GM19324 (cell line): ENCODE measurements at regions not wholly inside any gene's neighbourhood (a gene's known extent, or its start where the extent isn't known, plus 50 kb on each side); places are given as distances from the start of the nearest gene placed in this dataset.
"Not testable (repeated sequence)": the region's sequence is repeated elsewhere in the genome, so short reads cannot be mapped to it uniquely, and the experiment has no call there.

Experiments
- ATAC-seq: cut with Tn5 transposase; IDR thresholded peaks from one replicate; pipeline ENCODE4 v1.9.1; 2021; ENCODE audit warnings: mild to moderate bottlenecking, moderate library complexity; ENCODE audit not compliant: unreplicated experiment, low FRiP score

DNA sequence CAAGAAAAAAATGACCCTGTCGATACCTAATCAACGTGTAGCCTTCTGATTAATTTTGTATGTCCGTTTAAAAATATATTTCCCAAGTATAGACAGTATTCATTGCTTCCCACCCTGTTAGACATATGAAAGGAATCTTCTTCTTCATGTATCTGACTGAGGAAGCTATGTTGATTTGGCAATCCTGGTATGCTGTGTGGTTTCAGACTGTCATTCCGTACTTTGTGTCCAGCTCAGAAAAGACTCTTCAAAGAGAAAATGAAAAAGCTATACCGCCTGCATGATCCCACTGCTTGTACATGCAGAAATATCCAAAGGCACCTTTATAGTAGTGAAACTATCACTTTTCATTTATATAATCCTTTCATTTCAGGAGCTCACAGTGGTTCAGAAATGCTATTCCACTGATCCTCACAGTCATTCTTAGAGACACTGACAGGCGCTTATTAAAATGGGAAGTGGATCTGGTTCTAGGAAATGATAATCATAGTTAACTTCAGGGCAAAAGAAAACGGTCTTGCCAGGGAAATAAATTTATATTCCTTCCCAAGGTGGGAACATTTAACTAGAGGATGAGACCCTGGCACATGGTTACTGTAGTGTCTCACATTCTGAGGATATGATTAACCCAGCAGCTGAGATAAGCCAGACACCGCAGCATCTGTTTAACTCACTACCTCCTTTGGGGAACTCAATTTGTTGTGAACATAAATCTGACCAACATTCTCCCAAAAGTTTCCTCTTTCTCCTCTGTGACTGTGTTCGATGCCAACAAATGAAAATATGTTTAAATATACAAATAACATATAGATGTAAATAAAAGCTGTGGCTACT, 599.2 kb upstream of the LUZP2 start:
- ATAC-seq: no peak

DNA sequence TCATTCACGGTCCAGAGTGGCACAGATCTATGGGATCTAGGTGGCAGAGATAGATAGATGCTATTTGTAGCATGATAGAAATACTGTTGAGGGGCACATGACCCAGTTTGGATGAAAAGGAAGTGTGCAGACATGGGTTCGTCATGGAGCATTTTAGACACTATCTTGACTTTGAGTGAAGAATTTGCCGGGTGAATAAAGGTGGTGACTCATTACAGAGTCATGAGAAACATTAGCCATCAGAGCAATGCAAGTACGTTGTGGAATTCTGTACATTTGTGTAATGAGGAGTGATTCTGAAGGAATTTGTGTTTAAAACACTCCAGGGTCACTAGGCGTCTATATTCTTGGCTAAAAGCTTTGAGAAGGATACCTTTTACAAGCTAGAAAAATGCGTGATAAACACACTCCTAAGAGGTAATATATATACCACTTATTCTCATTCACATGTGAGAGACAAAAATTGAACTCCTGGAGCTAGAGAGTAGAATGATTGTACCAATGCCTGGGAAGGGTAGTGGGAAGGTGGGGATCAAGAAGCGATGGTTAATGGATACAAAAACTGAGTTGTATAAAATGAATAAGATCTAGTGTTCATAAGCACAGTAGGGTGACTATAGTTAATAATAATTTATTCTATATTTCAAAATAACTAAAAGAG, 593.7 kb upstream of the LUZP2 start:
- no peak for ATAC-seq

DNA sequence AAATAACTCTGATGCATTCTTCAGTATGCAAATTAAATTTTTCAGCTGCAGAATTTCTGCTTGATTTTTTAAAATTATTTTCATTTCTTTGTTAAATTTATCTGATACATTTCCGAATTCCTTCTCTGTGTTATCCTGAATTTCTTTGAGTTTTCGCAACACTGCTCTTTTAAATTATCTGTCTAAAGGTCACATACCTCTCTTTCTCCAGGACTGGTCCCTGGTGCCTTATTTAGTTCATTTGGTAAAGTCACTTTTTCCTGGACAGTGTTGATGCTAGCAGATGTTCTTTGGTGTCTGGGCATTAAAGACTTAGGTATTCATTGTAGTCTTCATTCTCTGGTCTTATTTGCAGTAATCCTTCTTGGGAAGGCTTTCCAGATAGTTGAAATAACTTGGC, 577.4 kb upstream of the LUZP2 start:
- no peak for ATAC-seq

DNA sequence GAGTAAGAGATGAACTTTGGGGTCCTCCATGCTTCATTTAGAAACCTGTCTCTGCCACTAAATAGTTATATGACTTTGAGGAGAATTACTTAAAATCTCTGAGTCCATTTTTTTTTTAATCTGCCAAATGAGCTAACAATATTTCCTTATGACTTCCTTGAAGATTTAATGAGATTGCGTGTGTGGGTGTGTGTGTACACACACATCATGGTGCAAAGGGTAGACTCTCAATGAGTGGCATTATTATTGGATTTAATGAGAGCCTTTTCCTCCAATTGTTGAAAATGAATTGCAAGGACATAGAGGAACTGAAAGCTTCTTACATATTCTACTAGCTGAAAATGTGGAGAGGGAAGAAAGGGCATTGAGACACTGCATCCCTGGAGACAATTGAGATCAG, 573.5 kb upstream of the LUZP2 start:
- no peak for ATAC-seq

DNA sequence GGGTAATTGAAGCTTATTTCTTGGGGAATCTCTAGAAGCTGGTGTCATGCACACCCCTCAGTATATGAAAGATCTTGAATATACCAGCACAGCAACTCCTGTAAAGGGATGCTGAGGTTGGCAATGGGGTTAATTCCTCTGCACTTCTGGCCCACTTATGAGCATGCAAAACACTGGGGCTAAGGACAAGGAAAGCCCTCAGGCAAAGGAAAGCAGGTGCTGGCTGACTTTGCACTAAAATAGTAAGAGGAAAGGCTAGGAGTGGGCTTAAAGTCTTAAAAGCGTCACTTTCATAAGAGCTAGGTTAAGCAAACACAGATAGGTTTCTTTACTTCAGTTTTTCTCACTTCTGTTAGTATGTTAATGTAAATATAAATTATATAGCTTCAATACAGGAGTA, 572.6 kb upstream of the LUZP2 start:
- ATAC-seq: no peak

DNA sequence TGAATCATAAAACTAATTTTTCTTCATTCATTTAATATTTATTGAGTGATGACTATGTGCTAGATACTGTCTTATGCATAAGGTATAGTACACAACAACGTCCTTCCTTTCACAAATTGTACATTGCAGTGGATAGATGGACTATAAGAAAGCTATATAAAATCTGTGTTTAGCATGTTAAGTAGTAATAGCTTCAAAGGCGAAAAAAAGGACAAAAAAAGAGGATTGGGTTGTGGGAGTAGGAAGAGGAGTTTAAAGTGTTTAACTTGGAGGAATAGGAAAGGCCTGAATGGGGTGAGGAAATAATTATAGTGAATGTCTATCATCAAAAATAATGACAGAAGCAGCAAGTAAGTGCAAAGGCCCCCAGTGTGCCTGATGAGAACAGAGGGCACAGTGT, 565.4 kb upstream of the LUZP2 start:
- ATAC-seq: no peak

DNA sequence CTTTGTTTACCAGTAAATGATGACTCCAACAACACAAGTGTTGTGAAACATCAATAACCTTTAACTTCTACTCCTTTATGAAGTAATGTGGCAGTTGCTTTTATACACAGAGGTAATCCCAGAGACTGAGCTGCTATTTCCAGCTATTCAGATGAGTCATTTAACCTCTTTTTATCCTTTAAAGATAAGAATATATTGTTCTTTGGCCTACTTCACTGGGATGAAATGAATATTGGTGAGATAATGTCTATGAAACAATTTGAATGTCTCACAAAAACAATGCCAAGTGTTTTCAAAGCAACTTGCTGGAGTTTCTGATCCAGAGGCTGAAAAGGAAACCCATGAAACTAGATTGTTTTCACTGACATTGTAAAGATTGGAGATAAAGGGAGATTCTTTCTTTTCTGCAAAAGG, 564.4 kb upstream of the LUZP2 start:
- no peak for ATAC-seq

DNA sequence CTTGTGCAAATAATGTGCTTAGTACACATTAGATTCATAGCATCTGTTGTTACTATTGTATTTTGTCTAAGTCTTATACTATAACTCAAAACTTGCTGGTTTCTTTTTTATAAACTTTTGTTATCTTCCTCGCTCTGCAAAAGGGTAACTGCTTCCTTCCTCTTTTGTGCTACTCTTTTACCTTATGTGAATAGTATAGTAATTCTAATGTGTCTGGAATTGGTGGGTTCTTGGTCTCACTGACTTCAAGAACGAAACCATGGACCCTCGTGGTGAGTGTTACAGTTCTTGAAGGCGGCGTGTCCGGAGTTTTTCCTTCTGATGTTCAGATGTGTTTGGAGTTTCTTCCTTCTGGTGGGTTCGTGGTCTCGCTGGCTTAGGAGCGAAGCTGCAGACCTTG, 563.1 kb upstream of the LUZP2 start:
- no peak for ATAC-seq

DNA sequence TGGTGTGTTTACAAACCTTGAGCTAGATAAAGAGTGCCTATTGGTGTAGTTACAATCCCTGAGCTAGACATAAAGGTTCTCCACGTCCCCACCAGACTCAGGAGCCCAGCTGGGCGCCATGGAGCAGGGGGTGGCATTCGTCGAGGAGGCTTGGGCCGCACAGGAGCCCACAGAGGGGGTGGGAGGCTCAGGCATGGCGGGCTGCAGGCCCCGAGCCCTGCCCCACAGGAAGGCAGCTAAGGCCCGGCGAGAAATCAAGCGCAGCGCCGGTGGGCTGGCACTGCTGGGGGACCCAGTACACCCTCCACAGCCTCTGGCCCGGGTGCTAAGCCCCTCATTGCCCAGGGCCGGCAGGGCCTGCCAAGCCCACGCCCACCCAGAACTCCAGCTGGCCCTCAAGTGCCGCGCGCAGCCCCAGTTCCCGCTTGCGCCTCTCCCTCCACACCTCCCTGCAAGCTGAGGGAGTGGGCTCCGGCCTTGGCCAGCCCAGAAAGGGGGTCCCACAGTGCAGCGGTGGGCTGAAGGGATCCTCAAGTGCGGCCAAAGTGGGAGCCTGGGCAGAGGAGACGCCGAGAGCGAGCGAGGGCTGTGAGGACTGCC, 562.1 kb upstream of the LUZP2 start:
- ATAC-seq: not testable (repeated sequence)

DNA sequence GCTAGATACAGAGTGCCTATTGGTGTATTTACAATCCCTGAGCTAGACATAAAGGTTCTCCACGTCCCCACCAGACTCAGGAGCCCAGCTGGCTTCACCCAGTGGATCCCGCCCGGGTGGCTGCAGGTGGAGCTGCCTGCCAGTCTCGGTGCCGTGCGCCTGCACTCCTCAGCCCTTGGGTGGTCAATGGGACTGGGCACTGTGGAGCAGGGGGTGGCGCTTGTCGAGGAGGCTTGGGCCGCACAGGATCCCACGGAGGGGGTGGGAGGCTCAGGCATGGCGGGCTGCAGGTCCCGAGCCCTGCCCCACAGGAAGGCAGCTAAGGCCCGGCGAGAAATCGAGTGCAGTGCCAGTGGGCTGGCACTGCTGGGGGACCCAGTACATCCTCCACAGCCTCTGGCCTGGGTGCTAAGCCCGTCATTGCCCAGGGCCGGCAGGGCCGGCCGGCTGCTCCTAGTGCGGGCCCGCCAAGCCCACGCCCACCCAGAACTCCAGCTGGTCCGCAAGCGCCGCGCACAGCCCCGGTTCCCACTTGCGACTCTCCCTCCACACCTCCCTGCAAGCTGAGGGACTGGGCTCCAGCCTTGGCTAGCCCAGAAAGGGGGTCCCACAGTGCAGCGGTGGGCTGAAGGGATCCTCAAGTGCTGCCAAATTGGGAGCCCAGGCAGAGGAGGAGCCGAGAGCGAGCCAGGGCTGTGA, 554.6 kb upstream of the LUZP2 start:
- not testable (repeated sequence) for ATAC-seq

DNA sequence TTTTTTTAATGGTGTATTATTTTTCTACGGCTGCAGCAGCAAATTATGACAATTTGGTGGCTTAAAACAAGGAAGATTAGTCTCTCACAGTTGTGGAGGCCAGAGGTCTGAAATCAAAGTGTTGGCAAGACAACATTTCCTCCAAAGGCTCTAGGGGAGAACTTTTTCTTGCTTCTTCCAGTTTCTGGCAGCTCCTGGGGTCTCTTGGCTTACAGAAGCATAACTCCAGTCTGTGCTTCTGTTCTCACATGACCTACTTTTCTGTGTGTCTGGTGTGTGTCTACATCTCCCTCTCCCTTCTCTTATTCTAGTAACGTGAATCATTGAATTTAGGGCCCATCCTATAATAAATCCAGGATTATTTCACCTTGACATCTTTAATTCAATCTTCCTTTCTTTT, 551.9 kb upstream of the LUZP2 start:
- ATAC-seq: no peak

DNA sequence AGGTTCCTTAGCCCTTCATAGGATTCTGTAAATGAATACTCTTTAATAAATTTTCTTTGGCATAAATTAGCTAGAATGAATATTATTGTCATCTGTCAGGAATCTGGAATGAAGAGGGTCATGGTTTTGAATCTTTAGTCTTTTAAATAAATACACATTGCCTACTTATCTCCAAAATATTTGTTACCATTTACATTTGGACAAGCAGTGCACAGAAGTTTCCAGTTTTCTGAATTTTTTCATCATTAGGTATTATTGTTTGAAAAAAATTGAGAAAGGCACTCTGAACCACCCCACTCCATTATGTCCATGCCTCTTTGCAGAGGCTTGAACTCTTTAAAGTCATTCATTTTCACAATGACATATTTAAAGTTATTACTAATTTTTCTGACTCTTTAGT, 549.0 kb upstream of the LUZP2 start:
- no peak for ATAC-seq

DNA sequence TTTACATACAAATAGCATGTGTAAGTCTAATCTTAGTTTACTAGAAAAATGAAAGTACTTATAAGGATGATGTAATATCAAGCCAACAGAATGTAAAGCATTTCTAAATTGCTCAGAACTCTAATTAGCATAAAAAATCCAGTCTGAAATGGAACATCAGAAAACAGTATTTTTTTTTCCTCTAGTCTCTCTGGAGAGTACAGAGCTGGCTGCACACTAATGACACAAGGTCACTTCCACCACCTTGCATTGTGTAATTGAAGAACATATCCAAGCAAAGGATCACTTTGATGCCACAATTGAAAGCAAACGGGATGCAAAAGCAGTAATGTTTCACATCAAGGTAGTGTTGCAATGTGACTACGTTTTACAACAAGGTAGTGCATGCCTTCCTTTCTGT, 548.0 kb upstream of the LUZP2 start:
- no peak for ATAC-seq

DNA sequence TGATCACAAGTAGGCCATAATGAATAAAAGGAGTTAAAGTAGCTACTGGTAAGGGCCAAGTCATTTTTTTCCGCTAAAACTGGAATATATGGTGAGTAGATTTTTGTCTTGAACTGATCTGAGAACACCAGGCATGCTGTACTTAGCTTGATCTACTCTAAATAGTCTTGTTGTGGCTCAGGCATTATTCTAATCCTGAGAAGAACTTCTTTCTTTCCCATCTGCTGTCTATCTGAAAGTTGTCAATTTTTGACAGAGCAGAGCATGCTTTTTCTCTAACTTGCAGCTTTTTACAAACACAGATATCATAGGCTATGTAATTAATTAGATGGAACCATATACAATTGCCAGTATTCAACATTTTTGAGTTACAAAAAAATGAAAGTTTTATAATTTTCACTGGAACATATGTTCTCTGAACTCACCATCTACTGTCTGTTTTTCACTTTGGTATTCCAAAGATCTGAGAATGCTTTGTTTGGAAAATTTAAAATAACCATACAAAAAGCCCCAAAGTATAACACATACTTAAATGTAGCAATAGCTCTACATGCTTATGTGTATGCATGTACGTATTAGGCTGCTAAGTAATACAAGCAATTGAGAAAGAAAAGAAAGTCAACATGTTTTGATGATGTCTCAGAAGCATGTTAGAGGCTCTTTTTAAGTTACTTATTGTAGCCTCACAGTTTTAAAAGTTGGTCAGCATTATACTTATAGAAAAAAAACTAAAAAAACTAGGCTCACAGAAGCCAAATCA, 542.7 kb upstream of the LUZP2 start:
- no peak for ATAC-seq

DNA sequence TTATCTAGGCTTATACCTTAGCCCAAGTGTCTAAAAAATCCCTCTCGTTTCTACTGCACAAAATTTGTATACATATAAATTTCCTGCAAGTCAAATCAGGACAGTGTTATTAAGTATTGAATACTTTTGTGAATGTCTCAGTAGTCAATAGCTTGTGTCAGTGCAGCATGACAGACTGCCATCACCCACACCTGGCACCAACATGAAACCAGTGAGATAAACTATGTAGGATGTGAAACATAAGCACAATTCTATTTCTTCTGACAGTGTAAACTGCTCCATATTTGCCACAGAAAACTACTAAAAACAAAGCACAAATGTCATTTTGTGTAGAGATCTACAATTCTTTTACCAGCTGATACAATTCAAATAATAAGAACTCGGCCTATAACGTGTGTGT, 542.1 kb upstream of the LUZP2 start:
- no peak for ATAC-seq

DNA sequence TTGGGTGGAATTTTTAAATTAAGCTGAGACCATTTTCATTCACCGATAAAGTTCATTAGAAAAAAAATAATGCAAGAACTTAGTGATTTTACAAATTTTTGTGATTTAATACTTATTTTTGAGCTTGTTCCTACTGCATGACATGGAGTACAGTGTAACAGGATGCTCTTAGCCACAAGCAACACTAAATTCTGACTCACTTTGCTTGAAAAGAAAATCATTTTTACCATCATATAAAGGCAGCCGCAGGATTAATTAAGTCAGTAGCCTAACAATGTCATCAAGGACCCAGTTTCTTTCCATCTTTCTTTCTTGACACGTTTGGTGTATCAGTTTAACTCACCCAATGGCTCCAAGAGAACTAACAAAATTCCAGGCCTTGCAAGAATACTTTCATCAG, 540.3 kb upstream of the LUZP2 start:
- no peak for ATAC-seq

DNA sequence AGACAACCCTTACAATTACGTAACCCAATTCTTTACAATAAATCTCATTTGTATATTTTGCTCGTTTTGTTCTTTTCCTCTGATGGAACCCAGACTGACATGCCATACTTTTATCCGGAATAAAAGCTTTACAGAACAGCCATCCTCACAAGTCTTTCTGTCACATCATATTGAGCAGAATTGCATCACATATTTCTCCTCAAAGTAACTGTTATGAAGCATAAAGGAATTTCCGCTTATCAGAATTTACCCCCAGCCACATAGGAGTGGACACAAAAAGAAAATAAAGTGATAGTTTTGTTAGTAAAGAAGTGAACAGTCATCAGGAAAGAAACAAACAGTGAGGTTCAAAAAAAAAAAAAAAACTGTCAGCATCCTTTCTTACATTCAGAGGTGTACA, 539.5 kb upstream of the LUZP2 start:
- ATAC-seq: no peak

DNA sequence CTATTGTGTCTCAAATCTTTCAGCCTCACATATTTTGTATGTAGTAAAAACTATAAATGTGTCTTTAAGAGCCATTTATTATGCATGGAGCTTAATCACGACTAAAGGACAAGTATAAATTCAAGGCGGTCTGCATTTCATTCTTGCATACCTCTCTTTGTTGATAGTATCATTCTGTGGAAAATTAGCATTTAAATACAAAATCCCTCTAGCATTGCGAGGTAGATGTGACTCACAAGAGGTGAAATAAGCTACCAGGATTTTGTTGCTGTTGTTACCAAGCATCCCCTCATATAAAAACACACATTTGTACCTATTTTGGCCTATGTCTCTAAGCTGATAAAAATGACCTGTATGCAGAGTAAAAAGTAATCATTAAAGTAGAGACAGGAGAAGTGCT, 537.4 kb upstream of the LUZP2 start:
- no peak for ATAC-seq

DNA sequence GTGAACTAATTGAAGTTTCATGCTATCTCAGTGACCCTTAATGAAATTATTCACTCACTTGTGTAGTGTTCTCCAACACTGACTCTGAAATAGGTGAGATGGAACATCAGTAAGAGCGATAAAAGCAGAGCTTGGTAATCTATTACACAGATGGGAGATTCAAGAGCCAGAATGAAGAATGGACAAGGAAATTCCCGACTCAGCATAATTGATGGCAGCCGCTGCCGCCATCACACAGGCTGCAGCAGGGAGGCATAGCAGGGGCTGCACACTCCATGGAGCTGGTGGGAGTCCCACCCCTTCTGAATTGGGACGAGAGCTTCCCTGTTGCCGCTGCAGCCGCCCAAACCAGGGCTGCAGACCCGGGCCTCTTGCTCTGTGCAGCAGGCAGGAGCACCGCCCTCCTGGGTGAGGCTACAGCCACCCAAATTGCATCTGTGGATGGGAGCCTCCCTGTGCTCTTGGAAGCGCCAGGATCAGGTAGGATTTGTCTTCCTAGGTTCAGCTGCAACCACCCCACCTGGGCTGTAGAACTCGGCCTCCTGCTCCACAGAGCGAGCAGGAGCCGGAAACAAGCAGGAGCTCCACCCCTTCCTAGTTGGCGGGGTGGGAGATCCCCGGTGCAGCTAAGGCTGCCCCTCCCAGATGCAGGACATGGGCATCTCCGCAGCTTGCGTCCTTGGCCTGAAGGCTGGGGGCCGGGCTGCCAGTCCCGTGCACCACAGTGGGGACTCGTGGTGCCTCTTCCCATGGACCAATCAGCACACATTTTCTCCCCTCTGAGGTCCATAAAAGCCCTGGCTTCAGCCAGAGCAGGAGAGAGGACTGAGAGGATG, 535.1 kb upstream of the LUZP2 start:
- ATAC-seq: no peak

DNA sequence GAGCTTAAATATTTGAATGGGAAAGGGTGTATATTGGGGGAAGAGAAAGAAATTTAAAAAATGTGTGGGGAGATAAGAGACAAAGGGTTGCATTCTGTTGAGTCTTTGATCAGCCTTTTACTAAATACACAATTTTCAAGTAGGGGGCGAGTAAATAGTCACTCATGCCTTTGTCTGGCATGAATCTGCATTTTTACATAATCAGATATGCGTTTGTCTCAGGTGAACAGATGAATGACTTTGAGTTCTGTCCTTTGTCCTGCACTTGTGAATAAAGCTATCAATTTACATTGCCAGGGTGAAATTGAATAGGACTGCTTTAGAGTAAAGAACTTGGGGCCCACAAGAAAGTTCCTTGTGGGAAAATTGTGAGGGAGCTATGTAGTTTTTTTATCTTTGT, 523.6 kb upstream of the LUZP2 start:
- ATAC-seq: no peak
